A549 (cell line): ENCODE measurements at regions not wholly inside any gene's neighbourhood (a gene's known extent, or its start where the extent isn't known, plus 50 kb on each side); places are given as distances from the start of the nearest gene placed in this dataset.

ENCODE experiments used
- ATAC-seq, 2 experiments: fragments of 200-7000 bp in 1 of 2; fragments of >200 bp in 1 of 2; cut with Nextera tagmentation in 1 of 2; cut with Tn5 transposase in 1 of 2; 3 replicates each; pipeline versions ENCODE4 v1.8.0 to v1.9.1; 2018 to 2020; ENCODE audit warnings: mild to moderate bottlenecking in 1 of 2, moderate library complexity in 1 of 2
- CTCF ChIA-PET: fragments of 300-600 bp; sonication (Branson Sonifier 250); formaldehyde crosslinking; extraction: SDS; loops from one replicate; lab custom pipeline; 2021; ENCODE audit warnings: antibody characterized with exemption, inconsistent platforms; lab: Yijun Ruan, JAX
- POLR2A ChIA-PET: fragments of 350-600 bp; formaldehyde crosslinking; extraction: SDS; loops from one replicate; lab custom pipeline; 2021; ENCODE audit warnings: antibody characterized with exemption, inconsistent platforms; lab: Yijun Ruan, JAX
- DNase-seq, 2 experiments: peaks; one replicate each; pipeline versions ENCODE4 v3.0.0 to v3.0.0-alpha.2; 2011 to 2016; ENCODE audit warnings: low read depth in 1 of 2, low spot score in 1 of 2
- FAIRE-seq: peaks from 2 replicates; lab custom pipeline; 2011; peaks lifted over from hg19 to GRCh38; lab: Jason Lieb, UNC
- H3K27ac ChIP-seq, 2 experiments: fragments of >200 bp; sonication (Bioruptor Twin); formaldehyde crosslinking; 3 replicates each; pipeline ENCODE4 v1.5.1; 2016 to 2017
- H3K4me1 ChIP-seq: fragments of >200 bp; sonication (Bioruptor Twin); formaldehyde crosslinking; 3 replicates; pipeline ENCODE4 v1.6.1; 2016
- H3K4me2 ChIP-seq: fragments of >200 bp; sonication (Bioruptor Twin); formaldehyde crosslinking; 3 replicates; pipeline ENCODE4 v1.6.1; 2016
- H3K4me3 ChIP-seq: fragments of >200 bp; sonication (Bioruptor Twin); formaldehyde crosslinking; 3 replicates; pipeline ENCODE4 v1.5.1; 2016
- H3K9me3 ChIP-seq: fragments of >200 bp; sonication (Bioruptor Twin); formaldehyde crosslinking; 3 replicates; pipeline ENCODE4 v1.6.1; 2016
- CHD4 ChIP-seq: fragments of 200-600 bp; sonication (generic); IDR thresholded peaks from 2 replicates; pipeline ENCODE4 v1.6.1; 2016; ENCODE audit warnings: antibody characterized with exemption, mild to moderate bottlenecking, borderline replicate concordance
- E2F6 ChIP-seq: IDR thresholded peaks from 2 replicates; pipeline ENCODE4 v1.6.1; 2012; ENCODE audit warnings: low read depth, borderline replicate concordance
- EHF ChIP-seq: fragments of 250-450 bp; sonication (Bioruptor Pico); IDR thresholded peaks from 2 replicates; pipeline ENCODE4 v1.5.0; 2020; ENCODE audit warnings: mild to moderate bottlenecking
- HMGXB4 ChIP-seq: fragments of 250-450 bp; sonication (Bioruptor Pico); IDR thresholded peaks from 2 replicates; pipeline ENCODE4 v1.5.0; 2021; ENCODE audit warnings: mild to moderate bottlenecking, moderate library complexity, borderline replicate concordance
- HOXB13 ChIP-seq: fragments of 250-450 bp; sonication (Bioruptor Pico); IDR thresholded peaks from 2 replicates; pipeline ENCODE4 v1.5.0; 2020; ENCODE audit warnings: low read depth, mild to moderate bottlenecking, moderate library complexity
- KDM1A ChIP-seq: fragments of 200-600 bp; sonication (generic); IDR thresholded peaks from 2 replicates; pipeline ENCODE4 v1.6.1; 2016; ENCODE audit warnings: low read depth, mild to moderate bottlenecking
- MAZ ChIP-seq: fragments of 150-350 bp; IDR thresholded peaks from 2 replicates; pipeline ENCODE4 v1.6.1; 2014; ENCODE audit warnings: antibody characterized with exemption, low read depth, low read length, borderline replicate concordance
- MYC ChIP-seq: IDR thresholded peaks from 2 replicates; pipeline ENCODE4 v1.6.1; 2012; ENCODE audit warnings: mild to moderate bottlenecking, inconsistent platforms, low read length, improper control_type of control experiment, borderline replicate concordance
- NFE2L2 ChIP-seq: fragments of 150-350 bp; conservative IDR thresholded peaks from 2 replicates; pipeline ENCODE4 v1.6.1; 2014; ENCODE audit warnings: low read length
- PBX3 ChIP-seq: IDR thresholded peaks from 2 replicates; pipeline ENCODE4 v1.6.1; 2012
- PHF8 ChIP-seq: fragments of 200-600 bp; sonication (generic); IDR thresholded peaks from 2 replicates; pipeline ENCODE4 v1.6.1; 2016; ENCODE audit warnings: low read depth, mild to moderate bottlenecking, antibody characterized with exemption, moderate library complexity, borderline replicate concordance
- POLR2A ChIP-seq: IDR thresholded peaks from 2 replicates; pipeline ENCODE4 v1.6.1; 2012; ENCODE audit warnings: mild to moderate bottlenecking, low read length
- POLR2AphosphoS2 ChIP-seq: conservative IDR thresholded peaks from 2 replicates; pipeline ENCODE4 v1.6.1; 2012; ENCODE audit warnings: low read length, improper control_type of control experiment, inconsistent platforms
- RCOR1 ChIP-seq: fragments of 150-350 bp; IDR thresholded peaks from 2 replicates; pipeline ENCODE4 v1.6.1; 2014; ENCODE audit warnings: antibody characterized with exemption, low read length, low read depth
- ZC3H11A ChIP-seq: fragments of 450-650 bp; IDR thresholded peaks from 2 replicates; pipeline ENCODE4 v1.6.1; 2014; ENCODE audit warnings: antibody characterized with exemption, mild to moderate bottlenecking
- ZNF302 ChIP-seq: fragments of 250-450 bp; sonication (Bioruptor Pico); IDR thresholded peaks from 2 replicates; pipeline ENCODE4 v1.9.0; 2021; ENCODE audit warnings: inconsistent platforms, mild to moderate bottlenecking, moderate library complexity
- ZSCAN20 ChIP-seq: fragments of 250-450 bp; sonication (Bioruptor Pico); IDR thresholded peaks from 2 replicates; pipeline ENCODE4 v1.8.0; 2022; ENCODE audit warnings: mild to moderate bottlenecking, moderate library complexity
- WGBS: methylation state at CpG from one replicate; pipeline ENCODE4 v1.1.6; 2017; ENCODE audit errors: missing lambda C conversion rate; 5-methylcytosine and 5-hydroxymethylcytosine counted together

- TF ChIP-seq HMGXB4 (CRISPR knock-in tag): no peak
- TF ChIP-seq, all 56 proteins: peak for 3
Observed at GRCh38 chr3:124559846-124560574, 170.2 kb upstream of the UMPS start (continued).

GRCh38 chr3:124560666-124561215 is 169.5 kb upstream of the UMPS start:
- DNase-seq (no peak), ATAC-seq (no peak), FAIRE-seq (no peak)
- TF ChIP-seq ZC3H11A (no peak), CHD4 (no peak), PBX3 (no peak), ZNF302 (CRISPR knock-in tag) (no peak), HOXB13 (no peak), KDM1A (no peak), MAZ (no peak)
- Histone ChIP-seq H3K4me1 (peaks cover 34% of the 10 kb centered on the region), H3K4me2 (no peak overlapping the region), H3K27ac (no peak overlapping the region), H3K4me3 (no peak overlapping the region), H3K9me3 (no peaks in the 10 kb centered on the region)
- 42% methylated on average over 2 of the region's 2 CpGs for WGBS
- POLR2A ChIA-PET: no interaction called here
- CTCF ChIA-PET: interaction anchor here (0.6 to 10.4 kb wide), 47 partner anchors 12 to 985 kb away, joined by 3 to 348 read pairs (median 6); partner anchors contain the start of gene KALRN

- Histone ChIP-seq H3K4me1 (peaks cover 25% of the 10 kb centered on the region), H3K4me3 (no peak overlapping the region), H3K9me3 (no peaks in the 10 kb centered on the region), H3K27ac (no peak overlapping the region), H3K4me2 (no peak overlapping the region)
- ATAC-seq (no peak), FAIRE-seq (no peak), DNase-seq (no peak)
- POLR2A ChIA-PET: no interaction called here
- TF ChIP-seq RCOR1: no peak
- CTCF ChIA-PET: interaction anchor here (1.3 to 10.4 kb wide), 10 partner anchors 8 to 348 kb away, joined by 3 to 348 read pairs (median 8); no protein-coding TSS in a partner anchor
- 84% methylated on average over 9 of the region's 14 CpGs for WGBS
Observed at GRCh38 chr3:124562769-124563168, 167.5 kb upstream of the UMPS start.

GRCh38 chr3:124563376-124563775 is 166.9 kb upstream of the UMPS start:
- Histone ChIP-seq H3K27ac (no peak overlapping the region), H3K4me2 (no peak overlapping the region), H3K4me1 (peaks cover 19% of the 10 kb centered on the region), H3K9me3 (no peaks in the 10 kb centered on the region), H3K4me3 (no peak overlapping the region)
- ChIA-PET POLR2A (no interaction called here), CTCF (interaction anchor here (0.7 to 10.4 kb wide), 14 partner anchors 9 to 1245 kb away, joined by 3 to 348 read pairs (median 6); no protein-coding TSS in a partner anchor)
- WGBS: 31% methylated on average over 3 of the region's 3 CpGs
- DNase-seq (peak in 1 of 2 experiments; percentile 17), FAIRE-seq (no peak), ATAC-seq (no peak)
- TF ChIP-seq HOXB13 (no peak), EHF (CRISPR knock-in tag) (no peak), MYC (no peak), PHF8 (no peak), ZC3H11A (no peak), E2F6 (no peak), MAZ (no peak), POLR2AphosphoS2 (no peak), ZSCAN20 (no peak), POLR2A (no peak), NFE2L2 (no peak), KDM1A (no peak), PBX3 (no peak), RCOR1 (no peak)
